HG02938 (cell line): ENCODE measurements at regions not wholly inside any gene's neighbourhood (a gene's known extent, or its start where the extent isn't known, plus 50 kb on each side); places are given as distances from the start of the nearest gene placed in this dataset.

ENCODE experiments used
- ATAC-seq: cut with Tn5 transposase; IDR thresholded peaks from one replicate; pipeline ENCODE4 v1.9.1; 2021; ENCODE audit warnings: mild to moderate bottlenecking, moderate library complexity; ENCODE audit not compliant: unreplicated experiment

DNA sequence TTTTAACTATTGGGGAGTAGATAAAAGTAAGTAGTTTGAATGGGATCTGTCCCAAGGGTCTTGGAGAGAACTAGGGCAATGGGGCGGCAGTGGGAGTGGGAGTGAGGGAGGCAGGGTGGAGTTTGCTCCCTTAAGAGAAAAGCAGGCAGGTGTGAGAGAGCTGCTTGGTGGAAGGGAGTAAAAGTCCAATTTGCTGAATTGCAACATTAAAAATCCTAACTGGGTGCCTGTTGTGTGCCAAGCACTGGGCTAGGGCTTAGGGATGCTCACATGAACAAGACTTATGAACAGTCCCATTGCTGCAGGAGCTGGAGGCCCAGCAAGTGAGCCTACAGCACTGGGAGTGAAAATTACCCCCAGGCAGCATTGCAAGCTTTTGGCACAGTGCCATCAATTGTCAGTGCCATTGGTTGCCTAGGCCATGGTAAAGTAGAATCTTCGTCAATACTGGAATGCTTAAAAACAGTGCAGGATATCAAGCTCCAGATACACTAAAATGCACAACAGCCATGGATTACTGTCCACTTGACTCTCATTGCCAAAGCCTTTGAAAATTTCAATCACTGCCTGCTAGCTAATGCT is 277.7 kb upstream of the JARID2 start:
- ATAC-seq = no peak

GRCh38 chr6:14969126-14969525 is 276.7 kb upstream of the JARID2 start:
- ATAC-seq = no peak

DNA sequence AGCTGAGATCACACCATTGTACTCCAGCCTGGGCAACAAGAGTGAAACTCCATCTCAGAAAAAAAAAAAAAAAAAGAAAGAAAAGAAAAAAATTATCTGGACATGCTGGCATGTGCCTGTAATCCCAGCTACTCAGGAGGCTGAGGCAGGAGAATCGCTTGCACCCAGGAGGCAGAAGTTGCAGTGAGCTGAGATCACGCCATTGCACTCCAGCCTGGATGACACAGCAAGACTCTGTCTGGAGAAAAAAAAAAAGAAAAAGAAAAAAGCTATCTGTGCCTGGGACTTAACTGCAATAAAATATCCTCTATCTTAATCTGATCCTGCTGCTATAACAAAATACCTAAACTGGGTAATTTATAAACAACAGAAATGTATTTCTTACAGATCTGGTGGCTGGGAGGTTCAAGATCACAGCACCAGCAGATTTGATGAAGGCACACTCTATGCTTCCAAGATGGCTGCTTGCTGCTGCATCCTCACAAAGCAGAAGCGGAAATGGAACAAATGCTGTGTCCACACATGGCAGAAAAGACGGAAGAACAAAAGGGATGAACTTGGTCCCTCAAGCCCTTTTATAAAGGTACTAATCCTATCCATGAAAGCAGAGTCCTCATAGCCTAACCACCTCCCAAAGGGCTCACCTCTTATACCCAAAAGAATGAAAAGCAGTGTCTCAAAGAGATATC is 273.3 kb upstream of the JARID2 start:
- no peak for ATAC-seq

DNA sequence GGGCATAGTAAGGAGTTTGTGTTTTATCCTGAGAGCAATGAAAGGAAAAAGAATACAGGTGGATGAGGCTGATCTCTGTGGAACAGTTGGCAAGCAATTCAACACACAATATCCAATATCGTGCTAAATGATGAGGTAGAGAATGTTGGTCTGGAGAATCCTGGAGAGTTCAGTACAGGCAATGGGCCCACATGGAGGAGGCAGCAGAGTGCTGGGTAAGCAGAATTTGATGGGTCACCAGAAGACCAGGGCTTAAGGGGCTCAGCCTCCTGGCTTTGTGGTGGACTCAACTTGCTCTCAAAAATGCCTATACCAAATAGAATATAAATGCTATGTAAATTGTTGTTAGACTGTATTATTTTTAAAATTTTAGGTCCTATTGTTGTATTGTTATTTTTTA is 271.5 kb upstream of the JARID2 start:
- ATAC-seq = no peak

DNA sequence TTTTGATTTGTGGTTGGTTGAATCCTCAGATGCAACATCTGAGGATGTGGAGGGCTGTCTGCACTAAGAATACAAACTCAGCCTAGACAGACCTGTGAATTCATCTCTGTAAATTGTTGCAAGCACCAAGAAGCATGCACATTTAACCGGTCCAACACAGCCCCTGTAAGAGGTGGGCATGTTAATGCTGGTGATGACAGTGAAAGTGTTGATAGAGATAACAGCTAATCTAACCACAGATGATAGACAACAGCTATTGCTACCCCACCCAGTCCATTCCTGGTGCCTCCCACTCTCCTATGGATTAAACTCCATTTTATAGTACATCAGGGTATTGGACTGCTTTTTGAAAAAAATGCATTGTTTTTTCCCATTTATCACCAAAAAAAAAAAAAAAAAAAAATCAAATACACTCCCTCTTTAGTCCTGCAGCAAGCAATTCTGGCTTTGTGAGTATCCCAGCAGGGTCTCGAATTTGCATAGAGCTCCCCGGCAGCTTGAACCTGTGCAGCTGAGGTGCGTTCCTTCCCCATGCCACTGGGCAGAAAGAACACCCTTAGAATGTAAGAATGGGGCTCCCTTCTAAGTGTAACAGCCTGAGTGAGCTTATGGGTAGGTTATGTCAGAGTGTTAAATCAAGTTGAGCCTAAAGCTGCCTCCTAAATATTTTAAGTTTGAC is 270.9 kb upstream of the JARID2 start:
- no peak for ATAC-seq

- no peak for ATAC-seq
Observed at GRCh38 chr6:14975471-14975817, 270.4 kb upstream of the JARID2 start.

DNA sequence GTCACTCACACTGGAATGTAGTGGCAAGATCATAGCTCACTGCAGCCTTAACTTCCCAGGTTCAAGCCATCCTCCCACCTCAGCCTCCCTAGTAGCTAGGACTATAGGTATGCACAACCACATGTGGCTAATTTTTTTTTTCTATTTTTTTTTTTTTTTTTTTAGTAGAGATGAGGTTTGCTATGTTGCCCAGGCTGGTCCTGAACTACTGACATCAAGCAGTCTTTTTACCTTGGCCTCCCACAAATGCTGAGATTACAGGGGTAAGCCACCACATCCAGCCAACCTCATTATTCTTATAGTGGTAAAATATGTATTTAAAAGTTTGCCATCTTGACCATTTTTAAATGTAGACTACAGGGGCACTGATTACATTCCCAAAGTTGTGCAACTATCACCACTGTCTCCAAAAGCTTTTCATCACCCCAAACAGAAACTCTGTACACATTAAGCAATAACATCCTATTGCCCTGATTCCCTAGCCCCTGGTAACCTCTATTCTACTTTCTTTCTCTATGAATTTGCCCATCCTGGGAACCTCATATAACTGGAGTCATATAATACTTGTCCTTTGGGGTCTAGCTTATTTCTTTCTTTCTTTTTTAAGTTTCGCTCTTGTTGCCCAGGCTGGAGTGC is 268.0 kb upstream of the JARID2 start:
- ATAC-seq = no peak

DNA sequence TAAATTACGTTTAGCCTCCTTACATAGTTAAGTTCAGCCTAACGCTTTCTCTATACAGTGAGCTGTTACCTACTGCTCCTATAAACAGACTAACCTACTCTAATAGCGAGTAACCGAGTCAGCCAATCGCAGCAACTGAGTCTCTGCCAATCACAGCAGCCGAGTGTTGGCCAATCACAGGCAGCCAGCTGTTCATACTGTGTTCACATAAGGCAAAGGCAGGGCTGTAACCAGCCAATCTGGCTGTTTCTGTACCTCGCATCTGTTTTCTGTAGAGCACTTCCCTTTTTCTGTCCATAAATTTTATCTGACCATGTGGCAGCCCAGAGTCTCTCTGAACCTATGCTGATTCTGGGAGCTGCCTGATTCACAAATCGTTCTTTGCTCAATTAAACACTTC is 263.9 kb upstream of the JARID2 start:
- no peak for ATAC-seq

DNA sequence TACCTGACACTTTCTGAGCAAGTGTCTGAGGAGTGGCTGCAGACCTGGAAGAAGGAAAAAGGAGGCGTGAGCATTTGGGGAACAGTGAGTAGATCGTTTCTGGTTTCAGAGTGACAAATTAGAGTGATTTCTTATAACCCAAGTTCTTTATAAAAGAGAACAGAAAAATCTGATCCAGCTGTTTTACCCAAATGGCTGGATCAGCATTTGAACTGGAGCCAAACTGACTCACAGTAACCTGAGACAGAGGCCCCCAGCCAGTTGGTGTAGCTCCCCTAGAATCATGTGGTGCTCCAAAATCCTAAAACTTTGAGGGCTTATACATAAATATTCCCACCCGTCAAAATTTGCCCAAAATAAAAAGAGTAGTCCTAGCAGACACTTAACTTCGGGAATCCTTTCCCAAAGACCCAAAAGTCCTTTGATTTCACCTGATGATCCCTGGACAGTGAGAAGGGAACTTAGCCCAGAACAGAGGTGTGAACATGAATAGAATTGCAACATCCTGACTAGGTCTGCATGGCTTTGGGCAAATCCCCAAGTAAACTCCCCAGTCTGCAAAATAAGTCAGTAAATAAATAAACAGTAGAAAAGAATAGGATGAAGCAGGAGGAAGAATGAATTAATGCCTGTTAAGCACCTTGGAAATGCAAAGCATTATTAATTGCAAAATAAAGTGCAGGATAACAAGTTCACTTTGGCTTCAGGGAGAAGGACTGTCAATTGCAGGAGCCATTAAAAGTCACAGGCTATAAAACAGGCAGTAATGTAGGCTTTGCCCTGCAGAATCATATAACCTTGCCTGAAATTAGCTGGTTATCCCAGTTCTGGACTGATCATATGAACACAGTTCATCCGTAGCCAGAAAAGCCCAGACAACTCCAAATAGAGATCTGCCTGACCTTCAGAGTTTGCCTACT is 262.0 kb upstream of the JARID2 start:
- ATAC-seq = no peak

DNA sequence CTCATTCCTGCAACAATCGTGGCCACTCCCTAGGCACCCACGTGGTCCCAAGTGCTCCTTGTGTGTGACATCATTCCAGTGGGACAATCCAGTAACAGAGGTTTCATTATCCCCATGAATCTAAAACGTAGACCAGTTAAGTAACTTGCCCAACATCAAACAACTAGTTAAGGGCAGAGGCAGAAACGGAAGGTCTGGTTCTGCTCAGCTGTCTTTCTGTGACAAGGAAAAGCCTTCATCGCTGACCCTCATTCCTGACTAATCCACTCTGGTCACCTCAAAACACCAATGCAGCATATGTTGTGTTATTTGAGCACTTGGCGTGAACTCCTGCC is 261.4 kb upstream of the JARID2 start:
- no peak for ATAC-seq

GRCh38 chr6:14985366-14985765 is 260.5 kb upstream of the JARID2 start:
- ATAC-seq = no peak

GRCh38 chr6:14986370-14986769 is 259.5 kb upstream of the JARID2 start:
- ATAC-seq = no peak

GRCh38 chr6:14987490-14987889 is 258.4 kb upstream of the JARID2 start:
- ATAC-seq = no peak

DNA sequence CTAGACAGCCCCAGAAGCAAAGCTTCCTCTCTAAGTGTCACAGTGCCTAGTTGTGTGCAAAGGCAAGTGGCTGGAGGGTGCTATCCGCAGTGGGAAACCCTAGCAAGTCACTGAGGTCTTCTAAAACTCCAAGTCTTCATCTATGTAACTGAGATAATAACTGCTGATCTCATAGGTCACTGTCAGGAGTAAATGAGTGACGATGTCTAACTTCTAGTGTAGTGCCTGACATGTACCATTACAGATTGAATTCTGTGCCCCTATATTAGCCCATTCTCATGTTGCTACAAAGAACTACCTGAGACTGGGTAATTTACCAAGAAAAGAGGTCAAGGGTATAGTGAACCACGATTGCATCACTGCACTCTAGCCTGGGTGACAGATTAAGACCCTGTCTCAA is 253.5 kb upstream of the JARID2 start:
- no peak for ATAC-seq

DNA sequence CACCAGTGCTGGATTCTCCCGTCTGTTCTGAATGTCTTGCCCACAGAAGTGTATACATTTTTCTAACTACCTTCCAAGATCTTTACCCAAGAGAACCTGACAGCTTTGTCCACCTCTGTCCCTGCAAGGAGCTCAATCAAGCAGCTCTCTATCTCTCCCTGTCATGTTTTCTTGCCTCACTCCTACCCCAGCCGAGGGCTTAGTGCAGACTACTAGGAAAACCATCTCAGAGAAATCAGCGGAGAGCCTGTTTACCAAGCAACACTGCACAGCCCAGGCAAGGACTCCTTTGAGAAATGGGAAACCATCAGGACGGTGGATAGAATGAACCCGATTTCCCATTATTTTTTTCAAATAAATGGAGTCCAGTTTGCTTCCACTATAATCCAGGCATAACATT is 250.7 kb upstream of the JARID2 start:
- ATAC-seq = no peak

DNA sequence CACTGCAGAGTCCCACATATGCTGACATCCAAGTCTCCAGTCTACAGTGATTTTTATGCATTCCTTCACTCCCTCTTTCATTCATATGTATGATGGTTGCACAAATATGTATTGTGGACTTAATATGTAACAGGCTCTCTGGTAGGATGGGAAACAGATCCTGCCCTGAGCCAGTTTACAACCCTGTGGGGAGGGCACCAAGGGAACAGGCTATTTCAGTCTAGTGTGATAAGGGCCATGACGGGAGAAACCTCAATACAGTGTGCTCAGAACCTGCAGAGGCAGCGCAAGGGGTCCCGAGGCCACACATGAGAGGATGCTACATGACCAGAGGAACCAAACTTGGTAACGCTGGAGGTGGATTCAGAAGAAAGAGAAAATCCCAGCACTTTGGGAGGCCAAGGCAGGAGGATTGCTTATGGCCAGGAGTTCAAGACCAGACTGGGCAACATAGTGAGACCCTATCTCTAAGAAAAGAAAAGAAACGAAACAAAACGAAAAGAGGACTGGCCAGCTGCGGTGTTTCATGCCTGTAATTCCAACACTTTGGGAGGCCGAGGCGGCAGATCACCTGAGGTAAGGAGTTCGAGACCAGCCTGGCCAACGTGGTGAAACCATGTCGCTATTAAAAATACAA is 249.8 kb upstream of the JARID2 start:
- no peak for ATAC-seq

DNA sequence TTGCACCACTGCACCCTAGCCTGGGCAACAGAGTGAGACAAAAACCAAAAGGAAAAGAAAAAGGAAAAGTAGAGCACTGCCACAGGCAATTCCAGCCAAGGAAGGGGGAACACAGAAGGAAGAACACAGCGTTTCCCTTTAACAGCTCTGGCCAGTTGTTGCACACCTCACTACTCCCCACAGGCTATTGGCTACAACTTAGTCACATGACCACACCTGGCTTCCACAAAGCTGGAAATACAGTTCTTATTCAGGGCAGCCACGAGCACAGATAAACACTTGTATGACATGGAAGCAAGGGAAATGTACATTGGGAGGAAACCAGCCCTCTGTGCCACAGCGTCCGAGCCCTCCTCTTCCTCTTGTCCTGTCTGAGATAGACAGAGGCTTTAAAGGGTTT is 249.0 kb upstream of the JARID2 start:
- ATAC-seq = no peak

- no peak for ATAC-seq
Observed at GRCh38 chr6:14997507-14997906, 248.4 kb upstream of the JARID2 start.

DNA sequence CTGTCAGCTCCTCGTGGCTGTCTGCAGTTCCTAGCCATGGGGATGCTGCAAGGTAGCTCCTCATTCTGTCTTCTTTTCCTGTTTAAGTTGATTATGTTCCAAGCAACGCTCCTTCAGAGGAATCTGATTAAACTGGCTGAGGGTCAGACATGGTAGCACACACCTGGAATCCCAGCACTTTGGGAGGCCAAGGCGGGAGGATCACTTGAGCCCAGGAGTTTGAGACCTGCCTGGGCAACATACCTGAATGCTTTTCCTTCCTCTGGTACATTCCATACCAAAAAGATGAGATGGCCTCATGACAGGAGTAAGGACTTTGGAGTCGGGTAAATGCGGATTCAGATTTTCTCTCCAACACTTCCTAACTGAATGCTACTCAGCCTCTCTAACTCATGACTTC is 246.8 kb upstream of the JARID2 start:
- no peak for ATAC-seq

- ATAC-seq = no peak
Observed at GRCh38 chr6:15001326-15001910, 244.5 kb upstream of the JARID2 start.
